CD14-positive monocyte (primary cell): ENCODE measurements at regions not wholly inside any gene's neighbourhood (a gene's known extent, or its start where the extent isn't known, plus 50 kb on each side); places are given as distances from the start of the nearest gene placed in this dataset.
A peak's percentile ranks its signal among the peaks of the same experiment; 100 is the strongest.

ENCODE experiments used
- DNase-seq, 3 donors: peaks; one replicate each; pipeline ENCODE4 v3.0.0-alpha.2; 2011 to 2022
- H2AFZ ChIP-seq: 2 replicates; pipeline ENCODE4 v1.6.0; 2012; ENCODE audit warnings: mild to moderate bottlenecking, low read depth, low read length, inconsistent platforms; ENCODE audit not compliant: insufficient read depth, poor library complexity, severe bottlenecking
- H3K27ac ChIP-seq, 2 donors: 1 replicate in 1 of 2; 2 replicates in 1 of 2; pipeline ENCODE4 v1.5.1; 2012 to 2013; ENCODE audit warnings: low read length in 2 of 2, control low read depth in 1 of 2, inconsistent platforms in 1 of 2, low read depth in 1 of 2, mild to moderate bottlenecking in 1 of 2
- H3K27me3 ChIP-seq, 2 donors: one replicate each; pipeline versions ENCODE4 v1.6.0 to v1.6.1; 2011 to 2013; ENCODE audit warnings: low read length in 2 of 2; ENCODE audit not compliant: control insufficient read depth in 2 of 2, insufficient read depth in 2 of 2
- H3K36me3 ChIP-seq, 2 donors: replicated peaks in 1 of 2; 1 replicate in 1 of 2; 2 replicates in 1 of 2; pipeline versions ENCODE4 v1.5.1 to v1.6.1; 2012 to 2013; ENCODE audit warnings: low read length in 2 of 2, control low read depth in 1 of 2, inconsistent platforms in 1 of 2, mild to moderate bottlenecking in 1 of 2; ENCODE audit not compliant: insufficient read depth in 2 of 2, control insufficient read depth in 1 of 2
- H3K4me1 ChIP-seq, 2 donors: 1 replicate in 1 of 2; 2 replicates in 1 of 2; pipeline versions ENCODE4 v1.5.1 to v1.6.1; 2012 to 2013; ENCODE audit warnings: low read length in 2 of 2, control low read depth in 1 of 2, inconsistent platforms in 1 of 2, mild to moderate bottlenecking in 1 of 2, moderate library complexity in 1 of 2; ENCODE audit not compliant: insufficient read depth in 2 of 2, control insufficient read depth in 1 of 2
- H3K4me2 ChIP-seq: replicated peaks from 2 replicates; pipeline ENCODE3; 2012; ENCODE audit warnings: low read length, moderate library complexity, mild to moderate bottlenecking; ENCODE audit not compliant: poor library complexity, severe bottlenecking; ENCODE audit errors: extremely low read depth
- H3K4me3 ChIP-seq, 3 experiments: fragments of 200-600 bp in 1 of 3; sonication (generic) in 1 of 3; replicated peaks in 1 of 3; 1 replicate in 2 of 3; 2 replicates in 1 of 3; pipeline ENCODE4 v1.5.1; 2011 to 2013; ENCODE audit warnings: low read length in 3 of 3, mild to moderate bottlenecking in 3 of 3, control low read depth in 2 of 3, low read depth in 2 of 3, inconsistent platforms in 1 of 3, moderate library complexity in 1 of 3
- H3K79me2 ChIP-seq: 2 replicates; pipeline ENCODE4 v1.6.0; 2012; ENCODE audit warnings: mild to moderate bottlenecking, control low read depth, inconsistent platforms, low read length, moderate library complexity; ENCODE audit not compliant: insufficient read depth
- H3K9ac ChIP-seq: 2 replicates; pipeline ENCODE4 v1.6.0; 2017; ENCODE audit warnings: low read length, mild to moderate bottlenecking; ENCODE audit not compliant: insufficient read depth, poor library complexity, severe bottlenecking
- H3K9me3 ChIP-seq, 2 donors: replicated peaks in 1 of 2; 1 replicate in 1 of 2; 2 replicates in 1 of 2; pipeline versions ENCODE4 v1.5.1 to v1.6.1; 2012 to 2013; ENCODE audit warnings: low read length in 2 of 2, control low read depth in 1 of 2; ENCODE audit not compliant: control insufficient read depth in 1 of 2, insufficient read depth in 1 of 2
- H4K20me1 ChIP-seq: 2 replicates; pipeline ENCODE4 v1.6.0; 2012; ENCODE audit warnings: mild to moderate bottlenecking, low read length, control low read depth, moderate library complexity; ENCODE audit not compliant: insufficient read depth
- H3K27ac Mint-ChIP-seq, 7 donors: one replicate each; pipeline ENCODE4 v1.8.0; 2020; ENCODE audit warnings: mild to moderate bottlenecking in 7 of 7, mixed read lengths in 7 of 7, moderate library complexity in 6 of 7, inconsistent platforms in 2 of 7
- H3K27me3 Mint-ChIP-seq, 3 donors: one replicate each; pipeline ENCODE4 v1.8.0; 2021 to 2022; ENCODE audit warnings: low read depth in 3 of 3, mild to moderate bottlenecking in 3 of 3, mixed read lengths in 3 of 3, moderate library complexity in 3 of 3, inconsistent platforms in 1 of 3
- H3K36me3 Mint-ChIP-seq, 2 donors: one replicate each; pipeline ENCODE4 v1.8.0; 2020; ENCODE audit warnings: mixed read lengths in 2 of 2, inconsistent platforms in 1 of 2, mild to moderate bottlenecking in 1 of 2
- H3K4me1 Mint-ChIP-seq: one replicate; pipeline ENCODE4 v1.8.0; 2020; ENCODE audit warnings: mild to moderate bottlenecking, mixed read lengths
- H3K4me3 Mint-ChIP-seq, 2 donors: one replicate each; pipeline ENCODE4 v1.8.0; 2020; ENCODE audit warnings: mild to moderate bottlenecking in 2 of 2, mixed read lengths in 2 of 2, moderate library complexity in 1 of 2
- H3K9me3 Mint-ChIP-seq, 7 donors: one replicate each; pipeline ENCODE4 v1.8.0; 2020 to 2022; ENCODE audit warnings: mixed read lengths in 7 of 7, mild to moderate bottlenecking in 6 of 7, moderate library complexity in 6 of 7, inconsistent platforms in 2 of 7
- WGBS: methylation state at CpG from one replicate; pipeline ENCODE4 v1.1.5; 2013; ENCODE audit warnings: missing lambda C conversion rate; ENCODE audit not compliant: insufficient coverage; 5-methylcytosine and 5-hydroxymethylcytosine counted together
- intact Hi-C, 2 donors: fragments of 100-400 bp; cut with micrococcal nuclease; formaldehyde crosslinking; loops; one replicate each; pipeline versions ENCODE4 v1.15.0 to v1.15.1; 2023
- TF ChIP-seq, protein P1 (sequence below): fragments of 200-600 bp; IDR thresholded peaks from one replicate; pipeline ENCODE4 v1.8.0; 2022; ENCODE audit warnings: antibody characterized with exemption, mild to moderate bottlenecking

DNA sequence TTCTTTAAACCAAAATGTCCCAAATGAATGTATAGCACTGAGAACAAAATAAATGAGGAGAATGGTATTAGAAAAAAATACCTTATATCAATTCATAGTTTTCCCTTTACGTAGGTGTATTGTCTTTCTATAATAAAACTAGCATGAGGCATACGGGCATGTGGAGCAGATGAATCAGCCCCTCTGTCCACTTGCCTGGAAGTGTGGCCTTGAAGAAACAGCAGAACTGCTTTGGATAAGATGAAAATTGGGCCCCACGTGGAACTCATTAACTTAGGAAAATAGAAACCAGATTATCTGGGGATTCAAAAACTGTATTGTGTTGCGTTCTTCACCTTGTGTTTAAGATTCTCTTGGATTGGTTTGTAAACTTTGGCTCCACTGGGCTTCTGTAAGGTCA, 356.8 kb upstream of the B3GALT2 start:
- Mint-ChIP-seq H3K27me3 (peaks cover 0 to 3% (median 2%) of the 10 kb centered on the region in 3 donors), H3K4me1 (peaks cover 17% of the 10 kb centered on the region), H3K27ac (no peak overlapping the region), H3K4me3 (no peak overlapping the region), H3K36me3 (no peaks in the 10 kb centered on the region), H3K9me3 (no peaks in the 10 kb centered on the region)
- Histone ChIP-seq H3K79me2 (no peaks in the 10 kb centered on the region), H3K4me3 (no peak overlapping the region), H2AFZ (no peak overlapping the region), H3K4me2 (no peak overlapping the region), H3K9ac (no peak overlapping the region), H3K4me1 (peaks cover 1 to 5% of the 10 kb centered on the region in 2 donors), H3K9me3 (no peaks in the 10 kb centered on the region), H3K36me3 (no peaks in the 10 kb centered on the region), H3K27me3 (no peaks in the 10 kb centered on the region), H3K27ac (no peak overlapping the region), H4K20me1 (no peaks in the 10 kb centered on the region)
- WGBS = 100% methylated on average over 1 of the region's 4 CpGs
- TF ChIP-seq, protein P1, sequence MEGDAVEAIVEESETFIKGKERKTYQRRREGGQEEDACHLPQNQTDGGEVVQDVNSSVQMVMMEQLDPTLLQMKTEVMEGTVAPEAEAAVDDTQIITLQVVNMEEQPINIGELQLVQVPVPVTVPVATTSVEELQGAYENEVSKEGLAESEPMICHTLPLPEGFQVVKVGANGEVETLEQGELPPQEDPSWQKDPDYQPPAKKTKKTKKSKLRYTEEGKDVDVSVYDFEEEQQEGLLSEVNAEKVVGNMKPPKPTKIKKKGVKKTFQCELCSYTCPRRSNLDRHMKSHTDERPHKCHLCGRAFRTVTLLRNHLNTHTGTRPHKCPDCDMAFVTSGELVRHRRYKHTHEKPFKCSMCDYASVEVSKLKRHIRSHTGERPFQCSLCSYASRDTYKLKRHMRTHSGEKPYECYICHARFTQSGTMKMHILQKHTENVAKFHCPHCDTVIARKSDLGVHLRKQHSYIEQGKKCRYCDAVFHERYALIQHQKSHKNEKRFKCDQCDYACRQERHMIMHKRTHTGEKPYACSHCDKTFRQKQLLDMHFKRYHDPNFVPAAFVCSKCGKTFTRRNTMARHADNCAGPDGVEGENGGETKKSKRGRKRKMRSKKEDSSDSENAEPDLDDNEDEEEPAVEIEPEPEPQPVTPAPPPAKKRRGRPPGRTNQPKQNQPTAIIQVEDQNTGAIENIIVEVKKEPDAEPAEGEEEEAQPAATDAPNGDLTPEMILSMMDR = no peak
- no peak for DNase-seq
- intact Hi-C loops = no loop called here

GRCh38 chr1:193542690-193543089, 356.3 kb upstream of the B3GALT2 start:
- Histone ChIP-seq H3K79me2 (no peaks in the 10 kb centered on the region), H3K27me3 (no peaks in the 10 kb centered on the region), H3K36me3 (no peaks in the 10 kb centered on the region), H3K4me2 (no peak overlapping the region), H3K4me3 (no peak overlapping the region), H2AFZ (no peak overlapping the region), H3K9ac (no peak overlapping the region), H3K27ac (no peak overlapping the region), H3K9me3 (no peaks in the 10 kb centered on the region), H3K4me1 (peaks cover 7 to 11% of the 10 kb centered on the region in 2 donors), H4K20me1 (no peaks in the 10 kb centered on the region)
- Mint-ChIP-seq H3K4me3 (no peak overlapping the region), H3K36me3 (no peaks in the 10 kb centered on the region), H3K27ac (peak overlapping the region in 1 of 7 donors; percentile 28), H3K27me3 (peaks cover 0 to 3% (median 2%) of the 10 kb centered on the region in 3 donors), H3K9me3 (no peaks in the 10 kb centered on the region), H3K4me1 (peaks cover 21% of the 10 kb centered on the region)
- TF ChIP-seq, protein P1 = no peak
- no CpG with 5 or more reads among the region's 1 CpG for WGBS
- intact Hi-C loops = no loop called here
- DNase-seq = peak; percentile 19 to 33 (median 28)
